AG04449 (cell line): ENCODE measurements at regions not wholly inside any gene's neighbourhood (a gene's known extent, or its start where the extent isn't known, plus 50 kb on each side); places are given as distances from the start of the nearest gene placed in this dataset.
"Not testable (repeated sequence)": the region's sequence is repeated elsewhere in the genome, so short reads cannot be mapped to it uniquely, and the experiment has no call there.

ENCODE experiments used
- CTCF ChIA-PET: fragments of 350-600 bp; formaldehyde crosslinking; extraction: SDS; loops from one replicate; lab custom pipeline; 2021; ENCODE audit warnings: antibody characterized with exemption; lab: Yijun Ruan, JAX
- POLR2A ChIA-PET: fragments of 400-600, 350-600 bp; formaldehyde crosslinking; extraction: SDS; loops from one replicate; lab custom pipeline; 2020; ENCODE audit warnings: antibody characterized with exemption, inconsistent platforms; lab: Yijun Ruan, JAX
- DNase-seq: peaks from one replicate; pipeline ENCODE4 v3.0.0-alpha.2; 2010; ENCODE audit warnings: low read depth, low spot score
- H3K4me3 ChIP-seq: 2 replicates; pipeline ENCODE4 v1.5.1; 2011; ENCODE audit warnings: low read depth, mild to moderate bottlenecking, control low read depth, low read length
- TF ChIP-seq, protein P1 (sequence below): IDR thresholded peaks from one replicate; pipeline ENCODE4 v1.5.1; 2011; ENCODE audit warnings: mild to moderate bottlenecking, moderate library complexity, low read length, control low read depth, inconsistent platforms; ENCODE audit not compliant: insufficient read depth; ENCODE audit errors: missing control alignments

- DNase-seq = no peak
- H3K4me3 ChIP-seq = no peak overlapping the region
- TF ChIP-seq, protein P1, sequence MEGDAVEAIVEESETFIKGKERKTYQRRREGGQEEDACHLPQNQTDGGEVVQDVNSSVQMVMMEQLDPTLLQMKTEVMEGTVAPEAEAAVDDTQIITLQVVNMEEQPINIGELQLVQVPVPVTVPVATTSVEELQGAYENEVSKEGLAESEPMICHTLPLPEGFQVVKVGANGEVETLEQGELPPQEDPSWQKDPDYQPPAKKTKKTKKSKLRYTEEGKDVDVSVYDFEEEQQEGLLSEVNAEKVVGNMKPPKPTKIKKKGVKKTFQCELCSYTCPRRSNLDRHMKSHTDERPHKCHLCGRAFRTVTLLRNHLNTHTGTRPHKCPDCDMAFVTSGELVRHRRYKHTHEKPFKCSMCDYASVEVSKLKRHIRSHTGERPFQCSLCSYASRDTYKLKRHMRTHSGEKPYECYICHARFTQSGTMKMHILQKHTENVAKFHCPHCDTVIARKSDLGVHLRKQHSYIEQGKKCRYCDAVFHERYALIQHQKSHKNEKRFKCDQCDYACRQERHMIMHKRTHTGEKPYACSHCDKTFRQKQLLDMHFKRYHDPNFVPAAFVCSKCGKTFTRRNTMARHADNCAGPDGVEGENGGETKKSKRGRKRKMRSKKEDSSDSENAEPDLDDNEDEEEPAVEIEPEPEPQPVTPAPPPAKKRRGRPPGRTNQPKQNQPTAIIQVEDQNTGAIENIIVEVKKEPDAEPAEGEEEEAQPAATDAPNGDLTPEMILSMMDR = no peak
- POLR2A ChIA-PET = no interaction called here
- CTCF ChIA-PET = no interaction called here
Observed at GRCh38 chr3:81195478-81195877, 566.0 kb downstream of the GBE1 start.

- TF ChIP-seq, protein P1 = no peak
- no peak overlapping the region for H3K4me3 ChIP-seq
- POLR2A ChIA-PET = no interaction called here
- no peak for DNase-seq
- CTCF ChIA-PET = no interaction called here
Observed at GRCh38 chr3:81186412-81186811, 575.0 kb downstream of the GBE1 start.

DNA sequence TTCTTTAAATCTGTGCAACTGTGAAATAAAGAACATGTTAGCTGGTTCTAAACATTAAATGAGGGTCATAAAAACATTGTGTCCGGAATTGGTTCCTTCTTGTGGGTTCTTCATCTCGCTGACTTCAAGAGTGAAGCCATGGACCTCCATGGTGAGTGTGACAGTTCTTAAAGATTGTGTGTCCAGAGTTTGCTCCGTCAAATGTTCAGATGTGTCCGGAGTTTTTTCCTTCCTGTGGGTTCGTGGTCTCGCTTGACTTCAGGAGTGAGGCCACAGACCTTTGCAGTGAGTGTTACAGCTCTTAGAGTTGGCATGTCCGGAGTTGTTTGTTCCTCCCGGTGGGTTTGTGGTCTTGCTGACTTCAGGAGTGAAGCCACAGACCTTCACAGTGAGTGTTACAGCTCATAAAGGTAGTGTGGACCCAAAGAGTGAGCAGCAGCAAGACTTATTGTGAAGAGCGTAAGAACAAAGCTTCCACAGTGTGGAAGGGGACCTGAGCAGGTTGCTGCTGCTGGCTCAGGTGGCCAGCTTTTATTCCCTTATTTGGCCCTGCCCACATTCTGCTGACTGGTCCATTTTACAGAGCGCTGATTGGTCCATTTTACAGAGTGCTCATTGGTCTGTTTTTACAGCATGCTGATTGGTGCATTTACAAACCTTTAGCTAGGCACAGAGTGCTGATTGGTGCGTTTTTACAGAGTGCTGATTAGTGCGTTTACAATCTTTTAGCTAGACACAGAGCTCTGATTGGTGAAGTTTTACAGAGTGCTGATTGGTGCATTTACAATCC lies 579.2 kb downstream of the GBE1 start:
- CTCF ChIA-PET, DNase-seq, H3K4me3 ChIP-seq, POLR2A ChIA-PET: not testable (repeated sequence)

DNA sequence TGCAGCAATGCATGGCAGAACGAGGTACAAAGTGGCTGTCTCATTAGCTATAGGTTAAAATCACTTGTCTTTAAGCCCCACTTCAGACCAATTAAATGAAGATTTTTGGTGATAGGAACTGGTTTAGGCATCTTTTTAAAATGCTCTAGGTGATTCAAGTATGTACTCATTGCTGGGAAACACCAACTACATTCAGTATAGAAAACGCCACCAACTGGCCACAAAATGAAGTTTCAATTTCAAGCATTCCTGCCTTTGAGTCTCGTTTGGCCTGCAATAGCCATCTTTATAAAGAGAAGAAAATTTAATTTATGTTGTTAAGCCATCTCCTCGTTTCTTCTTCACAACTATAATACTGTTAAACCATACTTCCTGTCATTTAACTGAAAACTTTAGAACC lies 587.9 kb downstream of the GBE1 start:
- CTCF ChIA-PET = no interaction called here
- DNase-seq = no peak
- no peak overlapping the region for H3K4me3 ChIP-seq
- TF ChIP-seq, protein P1 = no peak
- POLR2A ChIA-PET = no interaction called here

GRCh38 chr3:81170298-81170697 lies 591.1 kb downstream of the GBE1 start:
- CTCF ChIA-PET = no interaction called here

DNA sequence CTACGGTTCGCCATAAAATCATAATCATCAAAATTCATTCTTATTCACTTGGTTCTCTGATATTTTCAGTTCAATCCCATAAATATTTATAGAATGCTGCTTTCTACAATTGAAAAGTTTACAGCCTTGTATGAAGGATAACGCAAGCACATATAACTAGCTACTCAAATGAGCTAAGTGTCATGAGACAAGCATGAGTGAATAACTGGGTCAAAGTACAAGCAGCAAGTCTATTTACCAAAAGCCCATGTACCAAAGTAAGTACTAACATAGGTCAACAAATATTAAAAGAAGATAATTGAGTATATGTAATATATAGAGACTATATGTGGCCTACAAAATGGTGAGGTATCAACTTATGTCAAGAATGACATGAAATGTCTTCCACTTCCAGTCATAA lies 596.6 kb downstream of the GBE1 start:
- no peak for DNase-seq
- TF ChIP-seq, protein P1 = no peak
- H3K4me3 ChIP-seq = no peak overlapping the region
- ChIA-PET POLR2A (no interaction called here), CTCF (no interaction called here)

More at GRCh38 chr3:81170298-81170697, 591.1 kb downstream of the GBE1 start:
- no peak for DNase-seq
- TF ChIP-seq, protein P1 = no peak
- H3K4me3 ChIP-seq = no peak overlapping the region
- POLR2A ChIA-PET = no interaction called here

GRCh38 chr3:81161851-81162250 lies 599.6 kb downstream of the GBE1 start:
- TF ChIP-seq, protein P1 = no peak
- DNase-seq = no peak
- CTCF ChIA-PET = no interaction called here
- no peak overlapping the region for H3K4me3 ChIP-seq
- POLR2A ChIA-PET = no interaction called here
